GM06990 (cell line): ENCODE measurements at regions not wholly inside any gene's neighbourhood (a gene's known extent, or its start where the extent isn't known, plus 50 kb on each side); places are given as distances from the start of the nearest gene placed in this dataset.

Experiments
- DNase-seq: peaks from one replicate; pipeline ENCODE4 v3.0.0-alpha.2; 2011; ENCODE audit not compliant: insufficient read length; ENCODE audit errors: extremely low read depth
- H3K27me3 ChIP-seq: replicated peaks from 2 replicates; pipeline ENCODE4 v1.6.0; 2011; ENCODE audit warnings: low read length; ENCODE audit not compliant: control insufficient read depth, insufficient read depth
- H3K36me3 ChIP-seq: 2 replicates; pipeline ENCODE4 v1.5.1; 2011; ENCODE audit warnings: low read length; ENCODE audit not compliant: control insufficient read depth, insufficient read depth
- H3K4me3 ChIP-seq: replicated peaks from 2 replicates; pipeline ENCODE4 v1.5.1; 2011; ENCODE audit warnings: low read depth, mild to moderate bottlenecking, control low read depth, low read length
- TF ChIP-seq, protein P1 (sequence below): IDR thresholded peaks from 2 replicates; pipeline ENCODE4 v1.5.1; 2011; ENCODE audit warnings: low read length, control low read depth, mild to moderate bottlenecking, inconsistent platforms; ENCODE audit not compliant: insufficient read depth, poor library complexity, severe bottlenecking

DNA sequence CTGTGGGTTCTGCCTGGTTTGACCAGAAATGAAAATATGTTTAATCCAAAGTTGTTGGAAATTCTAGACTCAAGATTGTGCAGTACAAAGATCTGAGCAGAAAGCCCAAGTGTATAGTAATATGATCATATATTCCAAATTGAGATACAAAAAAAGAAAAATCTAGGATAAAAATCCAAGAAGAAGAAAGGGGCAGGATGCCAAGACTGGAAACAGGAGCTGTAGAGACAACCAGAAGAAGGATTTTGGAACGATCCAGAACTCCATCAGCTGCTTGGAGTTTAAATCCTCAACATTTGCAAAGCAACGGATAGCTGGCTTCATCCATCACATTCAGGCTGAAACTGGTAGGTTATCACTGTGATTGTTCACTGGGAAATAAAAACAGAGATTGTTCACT, 333.6 kb upstream of the UBE2E3 start:
- DNase-seq, result no peak
- H3K27me3 ChIP-seq, result no peaks in the 10 kb centered on the region
- TF ChIP-seq, protein P1, sequence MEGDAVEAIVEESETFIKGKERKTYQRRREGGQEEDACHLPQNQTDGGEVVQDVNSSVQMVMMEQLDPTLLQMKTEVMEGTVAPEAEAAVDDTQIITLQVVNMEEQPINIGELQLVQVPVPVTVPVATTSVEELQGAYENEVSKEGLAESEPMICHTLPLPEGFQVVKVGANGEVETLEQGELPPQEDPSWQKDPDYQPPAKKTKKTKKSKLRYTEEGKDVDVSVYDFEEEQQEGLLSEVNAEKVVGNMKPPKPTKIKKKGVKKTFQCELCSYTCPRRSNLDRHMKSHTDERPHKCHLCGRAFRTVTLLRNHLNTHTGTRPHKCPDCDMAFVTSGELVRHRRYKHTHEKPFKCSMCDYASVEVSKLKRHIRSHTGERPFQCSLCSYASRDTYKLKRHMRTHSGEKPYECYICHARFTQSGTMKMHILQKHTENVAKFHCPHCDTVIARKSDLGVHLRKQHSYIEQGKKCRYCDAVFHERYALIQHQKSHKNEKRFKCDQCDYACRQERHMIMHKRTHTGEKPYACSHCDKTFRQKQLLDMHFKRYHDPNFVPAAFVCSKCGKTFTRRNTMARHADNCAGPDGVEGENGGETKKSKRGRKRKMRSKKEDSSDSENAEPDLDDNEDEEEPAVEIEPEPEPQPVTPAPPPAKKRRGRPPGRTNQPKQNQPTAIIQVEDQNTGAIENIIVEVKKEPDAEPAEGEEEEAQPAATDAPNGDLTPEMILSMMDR, result no peak
- H3K36me3 ChIP-seq, result no peaks in the 10 kb centered on the region
- H3K4me3 ChIP-seq, result no peak overlapping the region

DNA sequence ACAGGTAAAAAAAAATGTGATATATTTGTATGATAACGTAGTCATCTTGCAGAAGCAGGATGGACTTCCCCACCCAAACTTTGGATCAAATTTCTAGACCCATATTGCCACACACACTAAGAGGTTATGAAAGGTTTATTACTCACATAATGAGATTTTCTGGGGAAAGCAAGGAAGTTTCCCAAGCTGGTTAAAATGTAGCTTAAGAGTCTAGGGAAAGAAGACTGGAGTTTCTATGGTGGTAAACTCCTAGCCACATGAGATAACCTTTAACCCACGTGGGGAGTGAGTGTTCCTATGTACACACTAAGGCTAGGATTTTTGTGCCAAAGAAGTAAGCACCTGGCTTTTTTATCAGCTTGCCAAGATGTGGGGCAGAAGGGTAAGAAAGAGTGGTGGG, 335.7 kb upstream of the UBE2E3 start:
- no peaks in the 10 kb centered on the region for H3K27me3 ChIP-seq
- no peak overlapping the region for H3K4me3 ChIP-seq
- no peaks in the 10 kb centered on the region for H3K36me3 ChIP-seq
- TF ChIP-seq, protein P1, result no peak
- no peak for DNase-seq

DNA sequence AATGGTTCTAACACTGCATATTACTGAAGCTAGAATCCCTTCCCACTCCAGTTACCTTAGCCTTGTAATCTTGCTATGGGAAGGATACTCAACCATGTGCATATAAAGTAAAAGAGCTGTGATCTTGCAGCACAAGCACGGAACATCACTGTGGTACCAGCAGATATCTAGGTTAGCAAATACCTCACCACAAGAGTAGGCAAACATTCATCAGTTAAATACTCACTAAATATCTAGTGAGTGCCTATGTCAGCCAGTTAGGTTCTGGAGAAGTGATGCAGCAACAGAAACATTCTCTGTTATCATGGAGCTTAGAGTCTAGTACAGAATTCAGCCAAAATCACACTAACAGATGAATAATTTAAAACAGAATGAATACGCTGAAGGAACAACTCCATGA, 349.6 kb upstream of the UBE2E3 start:
- TF ChIP-seq, protein P1, result no peak
- H3K36me3 ChIP-seq, result no peaks in the 10 kb centered on the region
- DNase-seq, result no peak

DNA sequence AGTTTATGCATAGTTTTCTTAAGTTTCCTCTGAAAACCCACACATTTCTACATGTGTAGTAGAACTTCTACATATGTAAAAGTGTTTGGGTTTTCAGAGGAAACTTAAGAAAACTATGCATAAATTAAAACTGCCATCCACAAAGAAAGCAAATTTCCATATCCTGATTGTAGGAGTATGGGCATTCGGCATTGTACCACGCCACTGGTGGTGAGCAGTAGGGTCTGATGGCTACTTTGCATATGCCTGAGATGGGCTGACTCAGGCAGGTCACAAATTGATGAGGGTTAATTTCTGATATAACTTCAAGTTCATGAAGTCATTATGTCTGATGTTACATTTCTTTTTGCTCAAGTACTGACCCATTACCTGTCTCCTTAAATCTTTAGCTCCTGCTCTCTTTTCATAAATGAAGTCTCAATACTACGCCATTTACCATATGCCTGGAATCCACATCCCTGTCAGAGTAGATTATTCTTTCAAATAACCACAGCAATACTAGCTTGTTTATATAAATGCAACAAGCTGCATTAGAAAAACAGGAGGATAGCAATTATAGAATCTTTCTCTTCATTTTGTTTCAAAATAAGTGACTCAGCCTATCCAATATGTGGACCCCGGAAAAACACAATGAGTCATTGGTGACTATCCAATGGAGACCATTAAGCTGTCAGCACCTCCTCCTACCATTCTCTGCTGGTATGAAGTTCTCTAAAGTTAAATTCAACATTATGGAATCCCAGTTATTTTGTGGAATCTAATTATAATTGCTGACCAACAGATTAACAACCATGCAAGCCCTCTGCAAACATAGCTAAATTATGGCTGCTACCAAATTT, 355.2 kb upstream of the UBE2E3 start:
- Histone ChIP-seq H3K4me3 (no peak overlapping the region), H3K27me3 (no peaks in the 10 kb centered on the region), H3K36me3 (no peaks in the 10 kb centered on the region)
- DNase-seq, result no peak
- TF ChIP-seq, protein P1, result no peak

More for the DNA sequence above, 349.6 kb upstream of the UBE2E3 start:
- Histone ChIP-seq H3K4me3 (no peak overlapping the region), H3K27me3 (no peaks in the 10 kb centered on the region)

DNA sequence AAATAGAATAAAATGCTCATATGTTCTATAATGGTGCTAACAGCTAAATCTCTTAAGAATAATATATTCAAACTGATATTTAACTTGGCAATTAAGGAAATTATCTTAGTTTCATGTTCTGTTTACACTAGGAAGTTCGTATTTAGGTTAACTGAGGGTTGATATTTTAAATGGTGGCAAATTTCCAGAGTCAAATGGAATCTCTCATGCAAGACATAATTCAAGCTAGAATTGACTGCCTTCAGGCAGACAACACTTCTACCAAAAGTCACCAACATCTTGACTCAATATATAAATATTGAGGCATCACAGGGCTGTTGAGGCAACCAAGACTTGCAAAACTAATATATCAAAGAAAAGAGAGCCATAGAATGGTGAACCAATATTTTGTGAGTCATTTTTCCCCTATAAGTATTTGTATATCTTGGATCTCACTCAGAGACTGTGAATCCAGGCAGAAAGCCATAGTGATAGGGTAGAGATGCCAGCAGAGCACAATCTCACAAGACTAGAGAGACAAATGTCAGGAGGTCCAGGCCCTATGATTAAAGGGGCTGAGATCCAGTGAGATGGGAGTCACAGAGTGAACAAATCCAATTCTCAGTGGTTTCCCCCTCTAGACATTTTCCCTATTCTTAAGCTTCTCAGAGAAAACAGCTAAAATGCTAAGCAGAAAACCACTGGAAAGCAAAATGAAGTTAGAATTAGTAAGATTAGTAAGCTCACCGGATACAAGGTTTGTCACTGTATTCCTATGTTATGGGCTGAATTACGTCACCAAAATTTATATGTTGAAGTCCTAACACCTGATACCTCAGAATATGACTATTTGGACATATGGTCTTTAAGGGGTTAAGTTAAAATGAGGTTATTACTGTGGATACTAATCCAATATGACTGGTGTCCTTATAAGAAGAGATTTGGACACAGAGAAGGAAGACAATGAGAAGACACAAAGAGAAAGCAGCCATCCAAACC, 358.2 kb upstream of the UBE2E3 start:
- no peak for DNase-seq
- H3K4me3 ChIP-seq, result no peak overlapping the region
- H3K36me3 ChIP-seq, result no peaks in the 10 kb centered on the region
- H3K27me3 ChIP-seq, result no peaks in the 10 kb centered on the region
- TF ChIP-seq, protein P1, result no peak
